Fibroblast of pulmonary artery (primary cell): ENCODE measurements at regions not wholly inside any gene's neighbourhood (a gene's known extent, or its start where the extent isn't known, plus 50 kb on each side); places are given as distances from the start of the nearest gene placed in this dataset.
A peak's percentile ranks its signal among the peaks of the same experiment; 100 is the strongest.
"Not testable (repeated sequence)": the region's sequence is repeated elsewhere in the genome, so short reads cannot be mapped to it uniquely, and the experiment has no call there.

Experiments
- DNase-seq: peaks from one replicate; pipeline ENCODE4 v3.0.0-alpha.2; 2010; ENCODE audit warnings: low read depth
- H3K4me3 ChIP-seq: replicated peaks from 2 replicates; pipeline ENCODE4 v1.5.1; 2011; ENCODE audit warnings: low read depth, mild to moderate bottlenecking, control low read depth, low read length, moderate library complexity
- TF ChIP-seq, protein P1 (sequence below): IDR thresholded peaks from 2 replicates; pipeline ENCODE4 v1.5.1; 2011; ENCODE audit warnings: mild to moderate bottlenecking, control low read depth, low read length, inconsistent platforms; ENCODE audit errors: missing control alignments

DNA sequence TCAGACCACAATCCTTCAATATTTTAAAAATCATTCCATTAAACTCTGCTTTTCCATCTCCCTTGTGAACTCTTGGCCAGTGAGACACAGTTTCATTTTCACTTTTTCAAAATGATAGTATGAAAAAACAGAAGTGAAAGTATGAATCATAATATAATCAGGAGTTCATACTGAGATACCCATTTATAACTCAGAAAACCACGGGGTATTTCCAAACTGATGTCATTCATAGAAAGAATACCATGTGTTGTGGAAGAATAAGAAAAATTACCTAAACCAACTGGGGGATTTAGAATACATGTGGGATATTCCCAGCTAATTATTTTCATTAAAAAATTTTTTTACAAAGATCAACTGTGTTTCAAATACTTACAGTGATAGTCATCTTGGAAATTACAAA, 149.9 kb downstream of the MRPL39 start:
- peak overlapping the region; percentile 30 for H3K4me3 ChIP-seq
- DNase-seq = peak; percentile 64
- TF ChIP-seq, protein P1, sequence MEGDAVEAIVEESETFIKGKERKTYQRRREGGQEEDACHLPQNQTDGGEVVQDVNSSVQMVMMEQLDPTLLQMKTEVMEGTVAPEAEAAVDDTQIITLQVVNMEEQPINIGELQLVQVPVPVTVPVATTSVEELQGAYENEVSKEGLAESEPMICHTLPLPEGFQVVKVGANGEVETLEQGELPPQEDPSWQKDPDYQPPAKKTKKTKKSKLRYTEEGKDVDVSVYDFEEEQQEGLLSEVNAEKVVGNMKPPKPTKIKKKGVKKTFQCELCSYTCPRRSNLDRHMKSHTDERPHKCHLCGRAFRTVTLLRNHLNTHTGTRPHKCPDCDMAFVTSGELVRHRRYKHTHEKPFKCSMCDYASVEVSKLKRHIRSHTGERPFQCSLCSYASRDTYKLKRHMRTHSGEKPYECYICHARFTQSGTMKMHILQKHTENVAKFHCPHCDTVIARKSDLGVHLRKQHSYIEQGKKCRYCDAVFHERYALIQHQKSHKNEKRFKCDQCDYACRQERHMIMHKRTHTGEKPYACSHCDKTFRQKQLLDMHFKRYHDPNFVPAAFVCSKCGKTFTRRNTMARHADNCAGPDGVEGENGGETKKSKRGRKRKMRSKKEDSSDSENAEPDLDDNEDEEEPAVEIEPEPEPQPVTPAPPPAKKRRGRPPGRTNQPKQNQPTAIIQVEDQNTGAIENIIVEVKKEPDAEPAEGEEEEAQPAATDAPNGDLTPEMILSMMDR = no peak

DNA sequence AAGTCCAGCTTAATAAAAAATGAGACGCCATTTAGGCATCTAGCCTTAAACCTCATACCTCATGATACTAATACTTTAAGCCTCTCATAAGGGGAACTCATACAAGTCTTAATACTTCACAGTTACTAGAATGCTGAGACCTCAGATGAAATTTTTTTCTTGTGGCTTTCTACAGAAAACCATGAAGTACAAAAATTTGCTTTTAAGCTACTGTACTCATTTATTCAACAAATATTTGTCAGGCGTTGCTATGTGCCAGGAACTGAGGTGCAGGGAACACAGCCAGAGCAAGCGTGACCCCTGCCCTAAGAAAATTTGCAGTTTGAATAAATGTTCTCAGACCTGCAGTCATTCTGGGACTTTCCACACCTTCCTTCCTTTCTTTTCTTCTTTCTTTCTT, 150.6 kb downstream of the MRPL39 start:
- TF ChIP-seq, protein P1 = no peak
- H3K4me3 ChIP-seq = no peak overlapping the region
- DNase-seq = peak; percentile 5

DNA sequence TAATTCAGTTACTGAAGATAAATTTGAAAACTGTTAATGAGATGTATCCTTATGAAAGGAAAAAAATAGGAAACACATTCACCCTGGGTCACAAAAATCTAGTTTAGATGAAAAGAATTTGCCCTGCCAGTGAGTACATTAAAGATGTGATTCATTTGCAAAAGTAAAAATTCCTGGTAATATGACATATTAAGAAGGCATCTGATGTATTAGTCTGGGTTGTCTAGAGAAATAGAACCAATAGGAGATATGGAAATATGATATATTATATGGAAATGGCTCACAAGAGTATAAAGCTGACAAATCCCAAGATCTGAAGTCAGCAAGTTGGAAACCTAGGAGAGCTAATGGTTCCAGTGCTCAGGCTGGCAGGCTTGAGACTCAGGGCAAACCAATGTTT, 153.8 kb downstream of the MRPL39 start:
- no peak for DNase-seq
- TF ChIP-seq, protein P1 = no peak

DNA sequence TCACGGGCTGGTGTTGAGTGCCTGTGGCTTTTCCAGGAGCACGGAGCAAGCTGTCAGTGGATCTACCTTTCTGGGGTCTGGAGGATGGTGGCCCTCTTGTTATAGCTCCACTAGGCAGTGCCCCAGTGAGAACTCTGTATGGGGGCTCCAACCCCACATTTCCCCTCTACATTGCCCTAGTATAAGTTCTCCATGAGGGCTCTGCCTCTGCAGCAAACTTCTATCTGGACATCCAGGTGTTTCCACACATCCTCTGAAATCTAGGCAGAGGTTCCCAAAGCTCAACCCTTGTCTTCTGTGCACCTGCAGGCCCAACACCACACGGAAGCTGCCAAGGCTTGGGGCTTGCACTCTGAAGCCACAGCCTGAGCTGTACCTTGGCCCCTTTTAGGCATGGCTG, 157.3 kb downstream of the MRPL39 start:
- DNase-seq = no peak
- TF ChIP-seq, protein P1 = no peak

More for the DNA sequence above, 153.8 kb downstream of the MRPL39 start:
- no peak overlapping the region for H3K4me3 ChIP-seq

DNA sequence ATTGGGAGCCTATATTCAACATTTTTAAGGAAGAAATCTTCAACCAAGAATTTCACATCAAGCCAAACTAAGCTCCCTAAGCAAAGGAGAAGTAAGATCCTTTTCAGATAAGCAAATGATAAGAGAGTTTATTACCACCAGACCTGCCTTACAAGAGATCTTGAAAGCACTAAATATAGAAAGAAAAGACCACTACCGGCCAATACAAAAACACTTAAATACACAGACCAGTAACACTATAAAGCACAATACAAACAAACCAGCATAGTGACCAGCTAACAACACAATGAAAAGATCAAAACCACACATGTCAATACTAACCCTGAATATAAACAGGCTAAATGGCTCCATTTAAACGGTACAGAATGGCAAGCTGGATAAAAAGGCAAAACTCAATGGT, 165.4 kb downstream of the MRPL39 start:
- no peak for DNase-seq
- TF ChIP-seq, protein P1 = no peak
- no peak overlapping the region for H3K4me3 ChIP-seq

More for the DNA sequence above, 157.3 kb downstream of the MRPL39 start:
- H3K4me3 ChIP-seq = no peak overlapping the region

DNA sequence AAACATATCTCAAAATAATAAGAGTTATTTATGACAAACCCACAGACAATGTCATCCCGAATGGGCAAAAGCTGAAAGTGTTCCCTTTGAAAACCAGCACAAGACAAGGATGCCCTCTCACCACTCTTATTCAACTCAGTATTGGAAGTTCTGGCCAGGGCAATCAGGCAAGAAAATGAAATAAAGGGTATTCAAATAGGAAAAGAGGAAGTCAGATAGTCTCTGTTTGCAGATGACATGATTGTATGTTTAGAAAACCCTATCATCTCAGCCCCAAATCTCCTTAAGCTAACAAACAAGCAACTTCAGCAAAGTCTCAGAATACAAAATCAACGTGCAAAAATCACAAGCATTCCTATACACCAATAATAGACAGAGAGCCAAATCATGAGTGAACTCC, 169.8 kb downstream of the MRPL39 start:
- not testable (repeated sequence) for H3K4me3 ChIP-seq

DNA sequence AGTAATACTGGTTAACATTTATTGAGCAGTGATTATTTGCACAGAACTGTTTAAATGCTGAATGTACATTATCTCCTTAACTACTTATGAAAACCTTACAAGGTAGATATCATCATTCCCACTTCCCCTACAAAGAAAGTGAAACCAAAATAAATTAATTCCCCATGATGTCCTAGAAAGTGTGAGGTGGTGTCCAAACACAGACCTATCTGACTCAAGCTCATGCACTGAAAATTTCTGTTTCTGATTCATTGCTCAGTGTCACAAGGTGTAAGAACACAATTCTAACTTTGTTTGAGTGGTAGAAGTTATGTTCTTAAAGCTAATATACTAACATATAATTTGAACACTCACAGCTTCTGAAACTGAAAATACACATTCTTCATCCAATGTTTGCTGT, 178.7 kb downstream of the MRPL39 start:
- TF ChIP-seq, protein P1 = no peak
- H3K4me3 ChIP-seq = no peak overlapping the region
- no peak for DNase-seq

More for the DNA sequence above, 169.8 kb downstream of the MRPL39 start:
- DNase-seq = not testable (repeated sequence)
